Smooth muscle cell (in vitro differentiated cells): ENCODE measurements at regions not wholly inside any gene's neighbourhood (a gene's known extent, or its start where the extent isn't known, plus 50 kb on each side); places are given as distances from the start of the nearest gene placed in this dataset.
"Not testable (repeated sequence)": the region's sequence is repeated elsewhere in the genome, so short reads cannot be mapped to it uniquely, and the experiment has no call there.

Source experiments
- DNase-seq: peaks from one replicate; lab custom pipeline; 2025; ENCODE audit not compliant: unreplicated experiment; lab: John Stamatoyannopoulos, UW
- H2AFZ ChIP-seq: fragments of 200-600 bp; sonication (generic); 2 replicates; pipeline ENCODE4 v1.6.0; 2016; ENCODE audit warnings: antibody characterized with exemption, low read depth, mild to moderate bottlenecking
- H3F3A ChIP-seq: fragments of 200-600 bp; sonication (generic); 2 replicates; pipeline ENCODE4 v1.6.0; 2017; ENCODE audit warnings: antibody characterized with exemption, low read depth
- H3K27ac ChIP-seq: fragments of 200-600 bp; sonication (generic); 2 replicates; pipeline ENCODE4 v1.5.1; 2016; ENCODE audit warnings: low read depth, mild to moderate bottlenecking
- H3K27me3 ChIP-seq: fragments of 200-600 bp; sonication (generic); 2 replicates; pipeline ENCODE4 v1.6.1; 2016; ENCODE audit warnings: low read depth, mild to moderate bottlenecking
- H3K36me3 ChIP-seq: fragments of 200-600 bp; sonication (generic); 2 replicates; pipeline ENCODE4 v1.5.1; 2016; ENCODE audit warnings: low read depth
- H3K4me1 ChIP-seq: fragments of 200-600 bp; sonication (generic); 2 replicates; pipeline ENCODE4 v1.5.1; 2016; ENCODE audit warnings: low read depth
- H3K4me2 ChIP-seq: fragments of 200-600 bp; sonication (generic); 2 replicates; pipeline ENCODE4 v1.6.0; 2016; ENCODE audit warnings: mild to moderate bottlenecking
- H3K4me3 ChIP-seq: fragments of 200-600 bp; sonication (generic); 2 replicates; pipeline ENCODE4 v1.5.1; 2016; ENCODE audit warnings: mild to moderate bottlenecking
- H3K79me2 ChIP-seq: fragments of 200-600 bp; sonication (generic); 2 replicates; pipeline ENCODE4 v1.6.0; 2016; ENCODE audit warnings: low read depth, mild to moderate bottlenecking
- H3K9ac ChIP-seq: fragments of 200-600 bp; sonication (generic); 2 replicates; pipeline ENCODE4 v1.6.0; 2016; ENCODE audit warnings: low read depth
- H3K9me3 ChIP-seq: fragments of 200-600 bp; sonication (generic); replicated peaks from 2 replicates; pipeline ENCODE4 v1.5.1; 2016; ENCODE audit warnings: low read depth
- H4K20me1 ChIP-seq: fragments of 200-600 bp; sonication (generic); 2 replicates; pipeline ENCODE4 v1.6.0; 2016; ENCODE audit warnings: low read depth
- WGBS: methylation state at CpG from one replicate; pipeline ENCODE4 v1.1.7; 2016; ENCODE audit warnings: low lambda C conversion rate; 5-methylcytosine and 5-hydroxymethylcytosine counted together
- TF ChIP-seq, protein P1 (sequence below): fragments of 200-600 bp; sonication (generic); IDR thresholded peaks from 2 replicates; pipeline ENCODE4 v1.5.1; 2017; ENCODE audit warnings: borderline replicate concordance, mild to moderate bottlenecking, antibody characterized with exemption; ENCODE audit not compliant: insufficient read depth, poor library complexity, severe bottlenecking

DNA sequence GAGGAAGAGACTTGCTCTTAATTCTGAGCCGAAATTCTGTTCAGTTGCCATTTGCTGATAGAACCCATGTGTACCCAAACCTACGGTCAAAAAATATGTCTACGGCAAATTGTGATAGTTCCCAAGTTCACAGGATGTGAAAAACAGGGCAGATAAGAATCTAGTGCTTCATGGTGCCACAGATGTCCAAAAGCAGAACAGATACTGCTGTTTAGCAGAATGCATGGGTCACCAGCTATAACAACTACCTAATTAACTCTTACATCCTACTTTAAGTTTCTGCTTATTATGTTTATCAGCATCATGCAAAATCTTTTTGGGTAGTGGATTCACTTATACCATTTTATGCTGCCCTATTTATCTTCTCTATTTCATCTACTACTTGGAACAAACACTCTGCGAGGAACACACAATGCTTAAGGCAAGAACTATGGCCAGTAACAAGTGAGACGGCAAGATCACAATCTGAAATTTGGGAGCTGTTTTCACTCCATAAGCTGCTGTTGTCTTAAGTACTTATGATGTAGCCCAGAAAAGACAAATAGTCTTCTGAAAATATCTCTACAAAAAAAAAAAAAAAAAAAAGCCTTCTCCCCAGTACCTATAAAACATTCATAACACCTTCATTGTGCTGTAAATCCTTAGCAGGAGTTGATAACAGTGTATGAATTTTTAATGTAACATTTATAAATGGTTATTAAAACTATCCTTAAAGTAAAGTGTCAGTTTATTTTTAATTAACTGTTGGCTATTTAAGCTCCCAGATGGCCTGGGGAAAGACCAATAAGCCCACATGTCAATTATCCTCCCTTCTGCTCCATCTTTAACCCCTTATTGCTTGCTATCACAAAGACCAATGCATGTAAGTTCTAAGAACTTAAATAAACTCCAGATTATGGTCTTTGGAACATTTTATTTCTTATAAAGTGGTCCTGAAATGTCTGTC, 232.3 kb downstream of the TLR4 start:
- Histone ChIP-seq H3K9ac (no peak overlapping the region), H3K9me3 (no peaks in the 10 kb centered on the region), H3K27me3 (no peaks in the 10 kb centered on the region), H2AFZ (no peak overlapping the region), H3K27ac (no peak overlapping the region), H3K4me3 (no peak overlapping the region), H4K20me1 (no peaks in the 10 kb centered on the region), H3K79me2 (no peaks in the 10 kb centered on the region), H3F3A (no peaks in the 10 kb centered on the region), H3K36me3 (no peaks in the 10 kb centered on the region), H3K4me2 (no peak overlapping the region), H3K4me1 (no peaks in the 10 kb centered on the region)
- DNase-seq, result no peak
- WGBS, result 71% methylated on average over 5 of the region's 5 CpGs
- TF ChIP-seq, protein P1, sequence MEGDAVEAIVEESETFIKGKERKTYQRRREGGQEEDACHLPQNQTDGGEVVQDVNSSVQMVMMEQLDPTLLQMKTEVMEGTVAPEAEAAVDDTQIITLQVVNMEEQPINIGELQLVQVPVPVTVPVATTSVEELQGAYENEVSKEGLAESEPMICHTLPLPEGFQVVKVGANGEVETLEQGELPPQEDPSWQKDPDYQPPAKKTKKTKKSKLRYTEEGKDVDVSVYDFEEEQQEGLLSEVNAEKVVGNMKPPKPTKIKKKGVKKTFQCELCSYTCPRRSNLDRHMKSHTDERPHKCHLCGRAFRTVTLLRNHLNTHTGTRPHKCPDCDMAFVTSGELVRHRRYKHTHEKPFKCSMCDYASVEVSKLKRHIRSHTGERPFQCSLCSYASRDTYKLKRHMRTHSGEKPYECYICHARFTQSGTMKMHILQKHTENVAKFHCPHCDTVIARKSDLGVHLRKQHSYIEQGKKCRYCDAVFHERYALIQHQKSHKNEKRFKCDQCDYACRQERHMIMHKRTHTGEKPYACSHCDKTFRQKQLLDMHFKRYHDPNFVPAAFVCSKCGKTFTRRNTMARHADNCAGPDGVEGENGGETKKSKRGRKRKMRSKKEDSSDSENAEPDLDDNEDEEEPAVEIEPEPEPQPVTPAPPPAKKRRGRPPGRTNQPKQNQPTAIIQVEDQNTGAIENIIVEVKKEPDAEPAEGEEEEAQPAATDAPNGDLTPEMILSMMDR, result no peak

DNA sequence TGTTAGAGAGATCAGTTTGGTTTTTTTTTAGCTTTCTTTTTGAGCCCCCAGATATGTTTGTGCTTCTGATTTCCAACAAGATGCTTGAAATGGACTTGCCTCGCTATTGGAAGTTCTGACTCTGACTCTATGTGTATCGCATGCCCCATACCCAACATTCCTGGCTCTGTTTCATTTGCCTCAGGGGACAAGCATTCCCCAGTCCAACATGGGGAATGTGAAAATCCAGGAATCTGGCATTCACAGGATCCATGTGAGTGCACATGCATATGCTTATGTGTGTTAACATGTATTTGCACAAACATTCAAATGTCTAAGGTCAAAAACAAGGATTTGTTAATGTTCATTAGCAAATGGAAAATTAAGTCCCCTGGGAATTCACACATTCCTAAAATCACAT, 233.9 kb downstream of the TLR4 start:
- Histone ChIP-seq H3K9ac (no peak overlapping the region), H3K4me2 (no peak overlapping the region), H3K9me3 (no peaks in the 10 kb centered on the region), H3K79me2 (no peaks in the 10 kb centered on the region), H3K4me3 (no peak overlapping the region), H3K4me1 (no peaks in the 10 kb centered on the region), H3K27ac (no peak overlapping the region), H2AFZ (no peak overlapping the region), H4K20me1 (no peaks in the 10 kb centered on the region), H3F3A (no peaks in the 10 kb centered on the region), H3K27me3 (no peaks in the 10 kb centered on the region), H3K36me3 (no peaks in the 10 kb centered on the region)
- TF ChIP-seq, protein P1, result no peak
- no peak for DNase-seq
- WGBS, result 73% methylated on average over 2 of the region's 2 CpGs

DNA sequence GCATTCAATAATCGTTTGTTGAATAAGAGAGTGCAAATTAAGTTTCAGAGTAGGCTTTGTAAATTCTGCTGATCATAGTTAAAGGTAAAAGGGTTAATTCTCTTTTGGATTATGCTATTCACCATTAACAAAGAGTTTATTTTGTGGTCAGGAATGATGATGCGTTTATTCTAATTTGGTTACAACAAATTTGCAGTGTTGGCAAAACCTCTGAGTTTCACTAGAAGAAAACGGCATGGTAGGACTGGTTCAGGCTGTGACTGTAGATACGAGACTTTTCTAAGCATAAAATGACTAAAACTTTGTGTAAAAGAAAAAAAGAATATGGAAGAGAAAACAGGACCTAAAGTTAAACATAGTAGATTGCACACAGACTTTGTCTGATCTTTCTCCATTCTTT, 234.7 kb downstream of the TLR4 start:
- no peak for DNase-seq
- WGBS, result 93% methylated on average over 4 of the region's 4 CpGs
- no peaks in the 10 kb centered on the region for H3K9me3 ChIP-seq

DNA sequence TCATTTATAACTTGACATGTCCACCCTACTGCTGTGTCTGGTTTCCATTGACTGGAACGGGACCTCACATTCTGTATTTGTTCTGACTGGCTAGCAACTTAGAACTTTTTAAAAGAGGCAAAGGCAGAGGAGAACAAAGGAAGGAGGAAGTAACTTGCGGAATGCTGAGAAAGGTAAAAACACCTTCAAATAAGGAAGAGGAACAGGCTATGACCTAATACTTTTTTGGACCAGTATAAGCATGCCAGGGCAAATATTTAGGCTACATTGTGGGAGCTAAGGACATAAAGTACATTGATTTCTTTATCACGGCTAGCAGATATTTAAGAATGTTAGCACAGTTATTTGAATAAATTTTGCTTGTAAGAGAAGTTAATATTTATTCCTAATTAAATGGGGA, 240.5 kb downstream of the TLR4 start:
- H3K4me1 ChIP-seq, H3K27me3 ChIP-seq, H3K9me3 ChIP-seq, H3K36me3 ChIP-seq, DNase-seq, H2AFZ ChIP-seq, H3K4me2 ChIP-seq, H3F3A ChIP-seq, H3K79me2 ChIP-seq, H3K9ac ChIP-seq, H3K4me3 ChIP-seq, H4K20me1 ChIP-seq, H3K27ac ChIP-seq: not testable (repeated sequence)
- WGBS, result 90% methylated on average over 3 of the region's 3 CpGs

More for the DNA sequence above, 234.7 kb downstream of the TLR4 start:
- Histone ChIP-seq H3K79me2 (no peaks in the 10 kb centered on the region), H3K36me3 (no peaks in the 10 kb centered on the region), H3F3A (no peaks in the 10 kb centered on the region), H3K4me3 (no peak overlapping the region), H3K9ac (no peak overlapping the region), H2AFZ (no peak overlapping the region), H3K4me2 (no peak overlapping the region), H3K27ac (no peak overlapping the region), H3K27me3 (no peaks in the 10 kb centered on the region), H3K4me1 (no peaks in the 10 kb centered on the region), H4K20me1 (no peaks in the 10 kb centered on the region)
- TF ChIP-seq, protein P1, result no peak
